ENCODE measurements at regions not wholly inside any gene's neighbourhood (a gene's known extent, or its start where the extent isn't known, plus 50 kb on each side); places are given as distances from the start of the nearest gene placed in this dataset.

- H3K4me3 ChIP-seq (ENCODE audit: low read depth, low read length), result no peak overlapping the region
- TF ChIP-seq CTCF (conservative IDR thresholded peaks at IDR 0.05; ENCODE audit: low read depth, low read length), result no peak
- no peak for DNase-seq (ENCODE audit: low read depth)
Observed at GRCh38 chr17:79361221-79361734, 249.6 kb downstream of the RBFOX3 start.

GRCh38 chr17:79360196-79360595 lies 250.7 kb downstream of the RBFOX3 start:
- no peak overlapping the region for H3K4me3 ChIP-seq (ENCODE audit: low read depth, low read length)
- DNase-seq (ENCODE audit: low read depth), result no peak
- TF ChIP-seq CTCF (conservative IDR thresholded peaks at IDR 0.05; ENCODE audit: low read depth, low read length), result no peak

- no peak for TF ChIP-seq CTCF (conservative IDR thresholded peaks at IDR 0.05; ENCODE audit: low read depth, low read length)
- no peak for DNase-seq (ENCODE audit: low read depth)
- H3K4me3 ChIP-seq (ENCODE audit: low read depth, low read length), result no peak overlapping the region
Observed at GRCh38 chr17:79356839-79357447, 253.9 kb downstream of the RBFOX3 start.

GRCh38 chr17:79355165-79355564 lies 255.7 kb downstream of the RBFOX3 start:
- no peak for DNase-seq (ENCODE audit: low read depth)
- no peak overlapping the region for H3K4me3 ChIP-seq (ENCODE audit: low read depth, low read length)
- no peak for TF ChIP-seq CTCF (conservative IDR thresholded peaks at IDR 0.05; ENCODE audit: low read depth, low read length)

GRCh38 chr17:79354173-79354820 lies 256.6 kb downstream of the RBFOX3 start:
- TF ChIP-seq CTCF (conservative IDR thresholded peaks at IDR 0.05; ENCODE audit: low read depth, low read length), result no peak
- no peak overlapping the region for H3K4me3 ChIP-seq (ENCODE audit: low read depth, low read length)
- no peak for DNase-seq (ENCODE audit: low read depth)

- TF ChIP-seq CTCF (conservative IDR thresholded peaks at IDR 0.05; ENCODE audit: low read depth, low read length), result no peak
- no peak overlapping the region for H3K4me3 ChIP-seq (ENCODE audit: low read depth, low read length)
- no peak for DNase-seq (ENCODE audit: low read depth)
Observed at GRCh38 chr17:79353548-79353947, 257.3 kb downstream of the RBFOX3 start.

- DNase-seq (ENCODE audit: low read depth), result no peak
- no peak for TF ChIP-seq CTCF (conservative IDR thresholded peaks at IDR 0.05; ENCODE audit: low read depth, low read length)
Observed at GRCh38 chr17:79353016-79353415, 257.8 kb downstream of the RBFOX3 start.

More at GRCh38 chr17:79353016-79353415, 257.8 kb downstream of the RBFOX3 start:
- no peak overlapping the region for H3K4me3 ChIP-seq (ENCODE audit: low read depth, low read length)

Measured in epithelial cell of proximal tubule (primary cell).